CD4-positive, alpha-beta T cell (primary cell): ENCODE measurements at regions not wholly inside any gene's neighbourhood (a gene's known extent, or its start where the extent isn't known, plus 50 kb on each side); places are given as distances from the start of the nearest gene placed in this dataset.

ENCODE experiments used
- ATAC-seq: fragments of 200-7000 bp; cut with Tn5 transposase; one replicate; pipeline ENCODE4 v1.10.0; 2022; ENCODE audit warnings: mild to moderate bottlenecking; ENCODE audit not compliant: poor library complexity
- CTCF ChIA-PET: fragments of 350-600 bp; sonication (Branson Sonifier 250); formaldehyde crosslinking; loops from one replicate; lab custom pipeline; 2021; ENCODE audit warnings: antibody characterized with exemption, inconsistent platforms; lab: Charles Lee
- POLR2A ChIA-PET: fragments of 350-600 bp; sonication (Branson Sonifier 250); formaldehyde crosslinking; loops from one replicate; lab custom pipeline; 2021; ENCODE audit warnings: antibody characterized with exemption, inconsistent platforms; lab: Charles Lee
- DNase-seq, 14 experiments: peaks; one replicate each; pipeline ENCODE4 v3.0.0-alpha.2; 2013 to 2020; ENCODE audit warnings: mixed read lengths in 2 of 14
- H3K27ac ChIP-seq, 2 donors: one replicate each; pipeline versions ENCODE4 v1.5.1 to v1.7.0; 2013; ENCODE audit warnings: low read length in 2 of 2, low read depth in 1 of 2, mild to moderate bottlenecking in 1 of 2
- H3K27me3 ChIP-seq, 2 experiments: 1 replicate in 1 of 2; 2 replicates in 1 of 2; pipeline versions ENCODE4 v1.6.1 to v1.7.0; 2013; ENCODE audit warnings: low read length in 2 of 2, control low read depth in 1 of 2, mild to moderate bottlenecking in 1 of 2, moderate library complexity in 1 of 2; ENCODE audit not compliant: insufficient read depth in 2 of 2, control insufficient read depth in 1 of 2
- H3K36me3 ChIP-seq: one replicate; pipeline ENCODE4 v1.6.1; 2013; ENCODE audit warnings: low read length, control low read depth; ENCODE audit not compliant: insufficient read depth
- H3K4me1 ChIP-seq: one replicate; pipeline ENCODE4 v1.6.1; 2013; ENCODE audit warnings: low read length, control low read depth; ENCODE audit not compliant: insufficient read depth
- H3K4me3 ChIP-seq: one replicate; pipeline ENCODE4 v1.5.1; 2013; ENCODE audit warnings: mild to moderate bottlenecking, low read length, moderate library complexity
- H3K9me3 ChIP-seq, 2 experiments: 1 replicate in 1 of 2; 2 replicates in 1 of 2; pipeline versions ENCODE4 v1.6.1 to v1.7.0; 2013; ENCODE audit warnings: low read length in 2 of 2, mild to moderate bottlenecking in 2 of 2, control low read depth in 1 of 2, moderate library complexity in 1 of 2; ENCODE audit not compliant: control insufficient read depth in 1 of 2, insufficient read depth in 1 of 2
- H3K27ac Mint-ChIP-seq: one replicate; pipeline ENCODE4 v1.8.0; 2020; ENCODE audit warnings: mixed read lengths
- H3K27me3 Mint-ChIP-seq: one replicate; pipeline ENCODE4 v1.8.0; 2021; ENCODE audit warnings: mixed read lengths
- H3K36me3 Mint-ChIP-seq: one replicate; pipeline ENCODE4 v1.8.0; 2021; ENCODE audit warnings: low read depth, mixed read lengths
- H3K4me1 Mint-ChIP-seq: one replicate; pipeline ENCODE4 v1.8.0; 2021; ENCODE audit warnings: low read depth, mixed read lengths
- H3K4me3 Mint-ChIP-seq: one replicate; pipeline ENCODE4 v1.8.0; 2020; ENCODE audit warnings: mild to moderate bottlenecking, mixed read lengths
- H3K9me3 Mint-ChIP-seq: one replicate; pipeline ENCODE4 v1.8.0; 2020; ENCODE audit warnings: mixed read lengths
- CTCF ChIP-seq: fragments of 200-600 bp; IDR thresholded peaks from one replicate; pipeline ENCODE4 v1.8.0; 2022; ENCODE audit warnings: antibody characterized with exemption, mild to moderate bottlenecking
- intact Hi-C, 2 experiments: fragments of 100-400 bp; cut with DNase I in 1 of 2; cut with micrococcal nuclease in 1 of 2; formaldehyde crosslinking; loops; one replicate each; pipeline versions ENCODE4 v1.15.1 to v1.9.0; 2023 to 2025; cut with DNase I, micrococcal nuclease

- CTCF ChIA-PET = interaction anchor here (0.7 to 5.6 kb wide), 30 partner anchors 9 to 120 kb away, joined by 3 to 54 read pairs (median 4); partner anchors contain the start of genes IER5, MR1 and STX6
- H3K27ac Mint-ChIP-seq = no peak overlapping the region
- Histone ChIP-seq H3K27ac (no peak overlapping the region), H3K9me3 (no peaks in the 10 kb centered on the region), H3K4me1 (peaks cover 31% of the 10 kb centered on the region), H3K36me3 (no peaks in the 10 kb centered on the region), H3K4me3 (no peak overlapping the region), H3K27me3 (no peaks in the 10 kb centered on the region)
- POLR2A ChIA-PET = interaction anchor here (0.8 to 4.2 kb wide), 7 partner anchors 17 to 887 kb away, joined by 3 to 22 read pairs (median 7); partner anchors contain the start of genes IER5 and MR1
- DNase-seq = peak; percentile 74 to 92 (median 86)
- H3K4me3 Mint-ChIP-seq = no peak overlapping the region
- no peaks in the 10 kb centered on the region for H3K36me3 Mint-ChIP-seq
- H3K4me1 Mint-ChIP-seq = peaks cover 36% of the 10 kb centered on the region
- peak; percentile 97 for TF ChIP-seq CTCF
- H3K27me3 Mint-ChIP-seq = no peaks in the 10 kb centered on the region
- no peaks in the 10 kb centered on the region for H3K9me3 Mint-ChIP-seq
- intact Hi-C loops = loop anchor here (1.0 to 10.0 kb wide), 8 partner anchors 24 to 508 kb away; partner anchors contain the start of gene XPR1 (in 1 of the 2)
- ATAC-seq = peak; percentile 100
These were observed 53.8 kb downstream of the IER5 start for GRCh38 chr1:181142096-181142958.

GRCh38 chr1:181143102-181143859 is 54.8 kb downstream of the IER5 start:
- Mint-ChIP-seq H3K36me3 (no peaks in the 10 kb centered on the region), H3K9me3 (no peaks in the 10 kb centered on the region), H3K4me3 (no peak overlapping the region), H3K4me1 (peaks cover 45% of the 10 kb centered on the region), H3K27me3 (no peaks in the 10 kb centered on the region), H3K27ac (no peak overlapping the region)
- Histone ChIP-seq H3K4me3 (no peak overlapping the region), H3K27ac (no peak overlapping the region), H3K27me3 (no peaks in the 10 kb centered on the region), H3K9me3 (no peaks in the 10 kb centered on the region), H3K4me1 (peaks cover 39% of the 10 kb centered on the region), H3K36me3 (no peaks in the 10 kb centered on the region)
- no peak for DNase-seq
- ATAC-seq = no peak
- ChIA-PET POLR2A (interaction anchor here (1.1 to 4.2 kb wide), 6 partner anchors 16 to 886 kb away, joined by 3 to 22 read pairs (median 6); partner anchors contain the start of genes IER5 and MR1), CTCF (interaction anchor here (1.1 to 5.6 kb wide), 22 partner anchors 9 to 121 kb away, joined by 3 to 54 read pairs (median 6); partner anchors contain the start of genes IER5, MR1 and STX6)
- no peak for TF ChIP-seq CTCF
- intact Hi-C loops = loop anchor here (5.0 to 10.0 kb wide), 3 partner anchors 188 to 508 kb away; partner anchors contain the start of gene XPR1 (in 1 of the 2)

- H3K27me3 Mint-ChIP-seq = no peaks in the 10 kb centered on the region
- TF ChIP-seq CTCF = no peak
- H3K27ac Mint-ChIP-seq = no peak overlapping the region
- no peak overlapping the region for H3K4me3 Mint-ChIP-seq
- CTCF ChIA-PET = interaction anchor here (0.8 to 5.6 kb wide), 3 partner anchors 59 to 107 kb away, joined by 3 to 54 read pairs (median 48); no protein-coding TSS in a partner anchor
- no peak for ATAC-seq
- Histone ChIP-seq H3K27me3 (no peaks in the 10 kb centered on the region), H3K9me3 (no peaks in the 10 kb centered on the region), H3K27ac (no peak overlapping the region), H3K36me3 (no peaks in the 10 kb centered on the region), H3K4me3 (no peak overlapping the region), H3K4me1 (peaks cover 46% of the 10 kb centered on the region)
- H3K9me3 Mint-ChIP-seq = no peaks in the 10 kb centered on the region
- H3K4me1 Mint-ChIP-seq = peaks cover 47% of the 10 kb centered on the region
- POLR2A ChIA-PET = interaction anchor here (1.1 to 1.2 kb wide), 2 partner anchors 16 to 60 kb away, joined by 3 to 4 read pairs; no protein-coding TSS in a partner anchor
- no peak for DNase-seq
- intact Hi-C loops = loop anchor here (5.0 to 10.0 kb wide), 3 partner anchors 189 to 509 kb away; partner anchors contain the start of gene XPR1 (in 1 of the 2)
- no peaks in the 10 kb centered on the region for H3K36me3 Mint-ChIP-seq
These were observed 55.7 kb downstream of the IER5 start for GRCh38 chr1:181144238-181144637.
